SK-N-SH (cell line): ENCODE measurements at regions not wholly inside any gene's neighbourhood (a gene's known extent, or its start where the extent isn't known, plus 50 kb on each side); places are given as distances from the start of the nearest gene placed in this dataset.

Source experiments
- CTCF ChIA-PET: fragments of 300-600, 350-600 bp; formaldehyde crosslinking; extraction: SDS; loops from one replicate; lab custom pipeline; 2021; lab: Yijun Ruan, JAX
- POLR2A ChIA-PET: fragments of 350-600 bp; sonication (Branson Sonifier 250); formaldehyde crosslinking; extraction: SDS; loops from one replicate; lab custom pipeline; 2020; ENCODE audit warnings: antibody characterized with exemption, inconsistent platforms; lab: Yijun Ruan, JAX
- DNase-seq: peaks from one replicate; pipeline ENCODE4 v3.0.0; 2012
- H2AFZ ChIP-seq: fragments of 200-600 bp; sonication (generic); 2 replicates; pipeline ENCODE4 v1.8.1; 2016; ENCODE audit warnings: antibody characterized with exemption, mild to moderate bottlenecking, low read depth
- H3F3A ChIP-seq: fragments of 200-600 bp; sonication (generic); replicated peaks from 2 replicates; pipeline ENCODE3; 2016; ENCODE audit warnings: antibody characterized with exemption, mild to moderate bottlenecking; ENCODE audit not compliant: insufficient read depth
- H3K27ac ChIP-seq, 2 experiments: fragments of 200-500 bp in 1 of 2; fragments of 200-600 bp in 1 of 2; sonication (Bioruptor generic) in 1 of 2; sonication (generic), shearing (Covaris generic) in 1 of 2; 2 replicates each; pipeline versions ENCODE4 v1.5.1 to v1.6.1; 2014 to 2016; ENCODE audit warnings: low read depth in 2 of 2, inconsistent platforms in 1 of 2, low read length in 1 of 2, mild to moderate bottlenecking in 1 of 2, mixed read lengths in 1 of 2
- H3K27me3 ChIP-seq: fragments of 200-600 bp; sonication (generic), shearing (Covaris generic); 2 replicates; pipeline ENCODE4 v1.6.1; 2016; ENCODE audit warnings: mixed run types; ENCODE audit not compliant: insufficient read depth
- H3K36me3 ChIP-seq, 2 experiments: fragments of 200-500 bp in 1 of 2; fragments of 200-600 bp in 1 of 2; sonication (Bioruptor generic) in 1 of 2; sonication (generic) in 1 of 2; replicated peaks in 1 of 2; 2 replicates each; pipeline versions ENCODE3 to v1.5.1; 2014 to 2016; ENCODE audit warnings: low read length in 1 of 2, mild to moderate bottlenecking in 1 of 2; ENCODE audit not compliant: insufficient read depth in 2 of 2, control insufficient read depth in 1 of 2
- H3K4me1 ChIP-seq, 2 experiments: fragments of 200-500 bp in 1 of 2; fragments of 200-600 bp in 1 of 2; sonication (Bioruptor generic) in 1 of 2; sonication (generic), shearing (Covaris generic) in 1 of 2; 2 replicates each; pipeline versions ENCODE4 v1.5.1 to v1.6.1; 2014 to 2016; ENCODE audit warnings: low read depth in 1 of 2, low read length in 1 of 2, mixed run types in 1 of 2; ENCODE audit not compliant: insufficient read depth in 2 of 2, control insufficient read depth in 1 of 2
- H3K4me2 ChIP-seq: fragments of 200-600 bp; sonication (generic), shearing (Covaris generic); 2 replicates; pipeline ENCODE4 v1.6.1; 2017; ENCODE audit warnings: mixed run types
- H3K4me3 ChIP-seq, 2 experiments: fragments of 200-500 bp in 1 of 2; fragments of 200-600 bp in 1 of 2; sonication (Bioruptor generic) in 1 of 2; sonication (generic), shearing (Covaris generic) in 1 of 2; 2 replicates each; pipeline versions ENCODE4 v1.5.1 to v1.8.1; 2014 to 2016; ENCODE audit warnings: low read depth in 2 of 2, inconsistent platforms in 1 of 2, low read length in 1 of 2, mild to moderate bottlenecking in 1 of 2, mixed read lengths in 1 of 2, moderate library complexity in 1 of 2
- H3K79me2 ChIP-seq: fragments of 200-600 bp; sonication (generic); 2 replicates; pipeline ENCODE4 v1.8.1; 2017; ENCODE audit warnings: mild to moderate bottlenecking; ENCODE audit not compliant: insufficient read depth
- H3K9ac ChIP-seq: fragments of 200-600 bp; sonication (generic); 2 replicates; pipeline ENCODE4 v1.6.1; 2017; ENCODE audit warnings: mixed run types
- H3K9me2 ChIP-seq: fragments of 200-600 bp; sonication (generic); 2 replicates; pipeline ENCODE4 v1.6.1; 2017; ENCODE audit warnings: mixed run types
- H3K9me3 ChIP-seq: fragments of 200-600 bp; sonication (generic); 2 replicates; pipeline ENCODE4 v1.6.1; 2017; ENCODE audit warnings: mixed run types, mild to moderate bottlenecking, moderate library complexity
- H4K20me1 ChIP-seq: fragments of 200-600 bp; sonication (generic); 2 replicates; pipeline ENCODE4 v1.6.1; 2017; ENCODE audit warnings: mild to moderate bottlenecking, mixed run types; ENCODE audit not compliant: insufficient read depth
- EP300 ChIP-seq, 2 experiments: IDR thresholded peaks; 2 replicates each; pipeline versions ENCODE4 v1.4.0 to v1.6.1; 2012; ENCODE audit warnings: borderline replicate concordance in 1 of 2, low read depth in 1 of 2, low read length in 1 of 2
- EZH2phosphoT487 ChIP-seq: fragments of 200-600 bp; sonication (generic); IDR thresholded peaks from 2 replicates; pipeline ENCODE4 v1.6.1; 2017; ENCODE audit warnings: low read depth, mixed run types, mild to moderate bottlenecking, antibody characterized with exemption, moderate library complexity, borderline replicate concordance
- FOSL2 ChIP-seq: IDR thresholded peaks from 2 replicates; pipeline ENCODE4 v1.4.0; 2012; ENCODE audit warnings: low read depth, mild to moderate bottlenecking, moderate library complexity, borderline replicate concordance
- FOXJ3 ChIP-seq: sonication (generic); formaldehyde crosslinking; IDR thresholded peaks from 2 replicates; pipeline ENCODE4 v1.5.1; 2020; ENCODE audit warnings: mild to moderate bottlenecking, missing genetic modification reagents
- FOXM1 ChIP-seq: IDR thresholded peaks from 2 replicates; pipeline ENCODE4 v1.4.0; 2012; ENCODE audit warnings: low read depth, mild to moderate bottlenecking
- GATA2 ChIP-seq: sonication (generic); formaldehyde crosslinking; IDR thresholded peaks from 2 replicates; pipeline ENCODE4 v1.5.0; 2020; ENCODE audit warnings: mild to moderate bottlenecking, missing genetic modification reagents
- MXI1 ChIP-seq: IDR thresholded peaks from 2 replicates; pipeline ENCODE4 v1.6.1; 2012; ENCODE audit warnings: mild to moderate bottlenecking, low read depth, low read length, improper control_type of control experiment
- NRF1 ChIP-seq: IDR thresholded peaks from 2 replicates; pipeline ENCODE4 v1.6.1; 2012; ENCODE audit warnings: low read depth, mild to moderate bottlenecking, low read length
- PBX3 ChIP-seq: IDR thresholded peaks from 2 replicates; pipeline ENCODE4; 2012
- RAD21 ChIP-seq: IDR thresholded peaks from 2 replicates; pipeline ENCODE4 v1.6.1; 2012; ENCODE audit warnings: mild to moderate bottlenecking, low read length
- RCOR1 ChIP-seq: fragments of 150-350 bp; IDR thresholded peaks from 2 replicates; pipeline ENCODE4 v1.6.1; 2017; ENCODE audit warnings: antibody characterized with exemption, low read length
- REST ChIP-seq: IDR thresholded peaks from 2 replicates; pipeline ENCODE4 v1.6.1; 2012; ENCODE audit warnings: mild to moderate bottlenecking, low read depth, low read length, moderate library complexity
- RFX5 ChIP-seq: IDR thresholded peaks from 2 replicates; pipeline ENCODE4 v1.6.1; 2012; ENCODE audit warnings: mild to moderate bottlenecking, improper control_type of control experiment, low read length
- RXRA ChIP-seq: IDR thresholded peaks from 2 replicates; pipeline ENCODE4 v1.4.0; 2012; ENCODE audit warnings: low read depth, mild to moderate bottlenecking, borderline replicate concordance
- TAF1 ChIP-seq: IDR thresholded peaks from 2 replicates; pipeline ENCODE4 v1.6.1; 2012; ENCODE audit warnings: low read depth, mild to moderate bottlenecking, low read length, moderate library complexity, borderline replicate concordance
- TCF12 ChIP-seq: IDR thresholded peaks from 2 replicates; pipeline ENCODE4 v1.4.0; 2012
- ZBTB33 ChIP-seq: IDR thresholded peaks from 2 replicates; pipeline ENCODE4 v1.4.0; 2012; ENCODE audit warnings: low read depth, borderline replicate concordance
- WGBS: methylation state at CpG from one replicate; pipeline ENCODE4 v1.1.6; 2017; ENCODE audit warnings: low lambda C conversion rate; 5-methylcytosine and 5-hydroxymethylcytosine counted together

- 33% methylated on average over 4 of the region's 4 CpGs for WGBS
- no peak for DNase-seq
- no peaks in the 10 kb centered on the region for H3K36me3 ChIP-seq
- H3K79me2 ChIP-seq: no peaks in the 10 kb centered on the region
- no peak overlapping the region for H2AFZ ChIP-seq
- CTCF ChIA-PET: interaction anchor here (0.8 to 1.9 kb wide), 2 partner anchors 8 to 9 kb away, joined by 3 to 8 read pairs; no protein-coding TSS in a partner anchor
- H3K27ac ChIP-seq: no peak overlapping the region
- H4K20me1 ChIP-seq: no peaks in the 10 kb centered on the region
- POLR2A ChIA-PET: no interaction called here
- no peak for TF ChIP-seq GATA2
- no peak for TF ChIP-seq TCF12
- TF ChIP-seq RCOR1: no peak
- no peak for TF ChIP-seq RFX5
- H3K9ac ChIP-seq: no peak overlapping the region
- no peaks in the 10 kb centered on the region for H3F3A ChIP-seq
- no peak overlapping the region for H3K4me3 ChIP-seq
- peaks cover 0 to 12% of the 10 kb centered on the region in 2 experiments; a peak in 2 of 4 replicates for H3K4me1 ChIP-seq
- no peaks in the 10 kb centered on the region for H3K27me3 ChIP-seq
- H3K9me2 ChIP-seq: no peaks in the 10 kb centered on the region
- H3K9me3 ChIP-seq: no peaks in the 10 kb centered on the region
- no peak overlapping the region for H3K4me2 ChIP-seq
Measured at GRCh38 chr4:52366621-52367020, 292.5 kb downstream of the USP46 start.

- H3K79me2 ChIP-seq: no peaks in the 10 kb centered on the region
- no peaks in the 10 kb centered on the region for H3K36me3 ChIP-seq
- no peak overlapping the region for H3K4me3 ChIP-seq
- no peak overlapping the region for H3K27ac ChIP-seq
- DNase-seq: no peak
- no peaks in the 10 kb centered on the region for H3K9me3 ChIP-seq
- H2AFZ ChIP-seq: no peak overlapping the region
- 23% methylated on average over 2 of the region's 2 CpGs for WGBS
- no peak overlapping the region for H3K9ac ChIP-seq
- ChIA-PET POLR2A (no interaction called here), CTCF (interaction anchor here (1.9 kb wide), 1 partner anchor 8 kb away, joined by 8 read pairs; no protein-coding TSS in a partner anchor)
- no peaks in the 10 kb centered on the region for H3K27me3 ChIP-seq
- TF ChIP-seq EZH2phosphoT487 (no peak), MXI1 (no peak), EP300 (IDR thresholded peaks at IDR 0.05; ENCODE audit: borderline replicate concordance in 1 of 2, low read depth in 1 of 2, low read length in 1 of 2) (no peak), FOSL2 (no peak), REST (no peak), NRF1 (no peak), FOXJ3 (CRISPR knock-in tag) (no peak), FOXM1 (no peak), RAD21 (no peak), TAF1 (no peak), RXRA (no peak), PBX3 (no peak), ZBTB33 (no peak)
- peaks cover 0 to 12% of the 10 kb centered on the region in 2 experiments; a peak in 2 of 4 replicates for H3K4me1 ChIP-seq
- H3K9me2 ChIP-seq: no peaks in the 10 kb centered on the region
- no peaks in the 10 kb centered on the region for H4K20me1 ChIP-seq
- no peaks in the 10 kb centered on the region for H3F3A ChIP-seq
- no peak overlapping the region for H3K4me2 ChIP-seq
Measured at GRCh38 chr4:52367282-52367830, 291.7 kb downstream of the USP46 start.
